Bronchial epithelial cell (primary cell): ENCODE measurements at regions not wholly inside any gene's neighbourhood (a gene's known extent, or its start where the extent isn't known, plus 50 kb on each side); places are given as distances from the start of the nearest gene placed in this dataset.

Experiments used
- DNase-seq: peaks from one replicate; pipeline ENCODE4 v3.0.0-alpha.2; 2010; ENCODE audit warnings: low read depth
- FAIRE-seq: peaks from 2 replicates; lab custom pipeline; 2011; peaks lifted over from hg19 to GRCh38; lab: Jason Lieb, UNC
- H3K27me3 ChIP-seq: 2 replicates; pipeline ENCODE4 v1.5.1; 2011; ENCODE audit warnings: low read length; ENCODE audit not compliant: control insufficient read depth, insufficient read depth
- H3K36me3 ChIP-seq: 2 replicates; pipeline ENCODE4 v1.5.1; 2011; ENCODE audit warnings: low read length; ENCODE audit not compliant: control insufficient read depth, insufficient read depth
- H3K4me3 ChIP-seq: 2 replicates; pipeline ENCODE4 v1.5.1; 2011; ENCODE audit warnings: mild to moderate bottlenecking, low read depth, low read length, control low read depth
- TF ChIP-seq, protein P1 (sequence below): IDR thresholded peaks from 2 replicates; pipeline ENCODE4 v1.5.1; 2011; ENCODE audit warnings: mild to moderate bottlenecking, moderate library complexity, low read length, control low read depth, inconsistent platforms; ENCODE audit not compliant: insufficient read depth, severe bottlenecking

DNA sequence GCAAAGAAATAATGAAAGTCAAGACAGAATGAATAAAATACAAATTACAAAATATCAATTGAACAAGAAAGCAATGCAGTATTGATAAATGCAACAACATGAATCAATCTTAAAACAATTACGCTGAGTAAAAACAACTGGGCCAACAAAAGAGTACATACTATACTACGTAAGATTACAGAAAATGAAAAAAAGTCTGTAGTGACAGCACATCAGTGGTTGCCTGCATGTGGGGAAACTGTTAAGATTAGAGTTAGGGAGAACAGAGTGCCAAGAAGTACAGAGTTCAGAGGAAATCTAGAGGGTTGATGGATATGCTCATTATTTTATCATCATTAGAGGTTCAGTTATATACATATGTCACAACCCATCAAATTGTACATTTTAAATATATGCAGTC, 706.6 kb upstream of the ACO1 start:
- no peak for FAIRE-seq
- TF ChIP-seq, protein P1, sequence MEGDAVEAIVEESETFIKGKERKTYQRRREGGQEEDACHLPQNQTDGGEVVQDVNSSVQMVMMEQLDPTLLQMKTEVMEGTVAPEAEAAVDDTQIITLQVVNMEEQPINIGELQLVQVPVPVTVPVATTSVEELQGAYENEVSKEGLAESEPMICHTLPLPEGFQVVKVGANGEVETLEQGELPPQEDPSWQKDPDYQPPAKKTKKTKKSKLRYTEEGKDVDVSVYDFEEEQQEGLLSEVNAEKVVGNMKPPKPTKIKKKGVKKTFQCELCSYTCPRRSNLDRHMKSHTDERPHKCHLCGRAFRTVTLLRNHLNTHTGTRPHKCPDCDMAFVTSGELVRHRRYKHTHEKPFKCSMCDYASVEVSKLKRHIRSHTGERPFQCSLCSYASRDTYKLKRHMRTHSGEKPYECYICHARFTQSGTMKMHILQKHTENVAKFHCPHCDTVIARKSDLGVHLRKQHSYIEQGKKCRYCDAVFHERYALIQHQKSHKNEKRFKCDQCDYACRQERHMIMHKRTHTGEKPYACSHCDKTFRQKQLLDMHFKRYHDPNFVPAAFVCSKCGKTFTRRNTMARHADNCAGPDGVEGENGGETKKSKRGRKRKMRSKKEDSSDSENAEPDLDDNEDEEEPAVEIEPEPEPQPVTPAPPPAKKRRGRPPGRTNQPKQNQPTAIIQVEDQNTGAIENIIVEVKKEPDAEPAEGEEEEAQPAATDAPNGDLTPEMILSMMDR, result no peak
- no peak for DNase-seq
- no peaks in the 10 kb centered on the region for H3K27me3 ChIP-seq
- H3K36me3 ChIP-seq, result no peaks in the 10 kb centered on the region
- H3K4me3 ChIP-seq, result no peak overlapping the region

DNA sequence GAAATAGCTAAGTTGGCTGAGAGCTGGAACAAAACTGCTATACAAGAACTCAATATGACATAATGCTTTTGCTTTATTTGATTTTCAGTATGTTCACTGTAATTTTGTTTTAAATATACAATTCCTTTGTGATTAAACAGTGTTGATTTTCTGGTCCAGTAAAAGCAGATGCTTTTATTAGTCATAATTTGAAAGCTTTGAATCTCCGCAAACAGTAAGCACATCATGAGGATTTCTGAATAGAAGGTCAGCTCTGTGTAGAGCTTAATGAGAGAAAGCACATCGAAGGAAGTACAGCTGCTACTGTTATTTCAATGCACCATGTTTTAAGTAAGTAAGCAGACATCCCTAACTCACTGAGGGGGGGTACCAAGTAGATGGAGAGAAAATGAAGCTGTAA, 701.3 kb upstream of the ACO1 start:
- DNase-seq (no peak), FAIRE-seq (no peak)
- no peak overlapping the region for H3K4me3 ChIP-seq
- H3K36me3 ChIP-seq, result no peaks in the 10 kb centered on the region
- TF ChIP-seq, protein P1, result no peak
- H3K27me3 ChIP-seq, result no peaks in the 10 kb centered on the region

DNA sequence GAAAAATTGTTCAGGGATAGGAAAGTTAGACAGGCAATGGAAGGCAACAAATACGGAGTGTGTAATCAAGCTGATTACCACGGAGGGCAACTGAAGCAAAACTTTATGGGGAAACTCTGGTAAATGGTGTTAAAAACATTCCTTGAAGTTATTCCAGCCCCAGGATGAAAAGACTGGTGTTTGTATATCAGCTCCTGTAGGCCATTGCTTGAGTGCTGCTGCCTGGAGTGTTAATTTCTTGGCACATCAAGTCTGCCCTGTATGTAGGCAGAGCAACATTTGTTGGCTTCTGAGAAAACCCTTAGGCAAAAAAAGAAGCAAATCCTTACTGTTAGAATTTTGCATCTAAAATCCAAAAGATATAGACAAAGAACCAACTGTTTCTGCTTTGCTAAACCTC, 686.5 kb upstream of the ACO1 start:
- Histone ChIP-seq H3K36me3 (no peaks in the 10 kb centered on the region), H3K27me3 (no peaks in the 10 kb centered on the region), H3K4me3 (no peak overlapping the region)
- DNase-seq, result no peak
- TF ChIP-seq, protein P1, result no peak
- FAIRE-seq, result no peak

DNA sequence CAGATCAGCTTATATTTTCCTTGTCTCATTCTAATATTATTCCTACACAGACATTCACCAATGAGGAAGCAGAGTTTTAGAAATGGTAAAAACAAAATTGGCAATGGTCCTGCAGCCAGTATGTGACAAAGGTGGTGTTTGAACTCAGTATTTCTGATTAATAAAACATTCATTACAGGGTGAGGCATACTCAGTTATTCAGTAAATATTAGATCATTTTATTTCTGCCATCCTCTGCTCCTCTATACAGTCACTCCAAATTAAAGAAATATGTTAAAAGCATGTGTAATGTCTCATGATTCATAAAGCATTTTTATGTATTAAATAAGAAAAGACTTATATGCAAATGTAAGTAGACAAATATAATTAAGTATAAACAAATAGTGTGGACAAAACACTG, 684.6 kb upstream of the ACO1 start:
- no peaks in the 10 kb centered on the region for H3K27me3 ChIP-seq
- H3K4me3 ChIP-seq, result no peak overlapping the region
- TF ChIP-seq, protein P1, result no peak
- FAIRE-seq, result no peak
- no peak for DNase-seq
- H3K36me3 ChIP-seq, result no peaks in the 10 kb centered on the region

DNA sequence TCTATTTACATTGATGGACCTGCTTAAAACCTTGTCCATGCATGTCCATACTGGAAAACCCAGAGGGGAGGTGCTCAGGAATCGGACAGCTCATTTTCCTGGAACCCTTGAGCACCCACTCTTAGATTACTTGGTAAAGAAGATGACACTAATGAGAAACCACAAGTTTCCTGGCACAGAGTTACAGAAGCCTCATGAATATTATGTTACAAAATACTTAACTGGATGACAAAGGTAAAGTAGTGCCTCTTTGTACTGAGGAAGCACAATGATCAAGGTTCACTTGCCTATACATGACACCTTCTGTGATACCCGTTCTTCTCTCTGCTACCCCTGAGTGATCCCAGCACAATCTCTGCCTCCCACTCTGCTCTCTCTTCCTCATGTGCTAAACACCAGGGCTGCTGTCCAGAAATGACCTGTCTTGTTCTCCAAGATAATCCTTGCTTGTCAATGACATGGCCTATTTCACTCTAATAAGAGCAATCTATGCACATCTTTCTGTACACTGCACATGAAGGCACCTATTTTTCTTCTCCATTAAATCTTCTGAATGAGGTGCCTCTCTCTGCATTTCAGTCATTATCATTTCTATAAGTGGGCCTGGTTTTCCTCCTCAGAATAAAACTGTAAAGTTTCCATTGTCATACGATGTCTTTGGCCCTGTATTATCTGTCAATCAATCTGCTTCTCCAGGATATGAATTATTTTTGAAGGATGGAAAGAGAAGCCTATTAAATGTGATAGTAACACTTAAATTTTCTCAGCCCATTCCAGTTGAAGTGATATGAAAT, 684.0 kb upstream of the ACO1 start:
- H3K4me3 ChIP-seq, result no peak overlapping the region
- H3K36me3 ChIP-seq, result no peaks in the 10 kb centered on the region
- peak; percentile 98 for DNase-seq
- FAIRE-seq, result no peak
- TF ChIP-seq, protein P1, result no peak
- no peaks in the 10 kb centered on the region for H3K27me3 ChIP-seq

DNA sequence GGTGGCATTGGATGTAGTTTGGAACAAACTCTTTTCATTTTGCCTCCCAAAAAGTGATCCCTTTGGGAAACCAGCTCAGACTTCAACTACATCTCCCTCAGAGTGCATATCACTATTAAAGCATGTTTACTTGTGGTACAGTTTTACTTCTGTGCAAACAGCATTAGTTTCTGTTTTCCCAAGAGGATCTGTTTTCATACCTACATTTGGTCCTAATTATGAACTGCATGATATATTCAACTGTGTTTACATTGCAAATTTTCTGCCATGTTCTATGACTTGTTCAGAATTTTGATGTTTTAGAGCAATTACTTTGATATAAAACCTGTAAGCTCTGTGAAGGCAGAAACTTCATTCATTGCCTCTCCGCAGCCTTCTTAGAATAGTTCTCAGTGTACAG, 681.5 kb upstream of the ACO1 start:
- no peaks in the 10 kb centered on the region for H3K36me3 ChIP-seq
- DNase-seq (no peak), FAIRE-seq (no peak)
- TF ChIP-seq, protein P1, result no peak
- H3K27me3 ChIP-seq, result no peaks in the 10 kb centered on the region
- no peak overlapping the region for H3K4me3 ChIP-seq
